OCI-LY7 (cell line): ENCODE measurements at regions not wholly inside any gene's neighbourhood (a gene's known extent, or its start where the extent isn't known, plus 50 kb on each side); places are given as distances from the start of the nearest gene placed in this dataset.

ENCODE experiments used
- EZH2phosphoT487 ChIP-seq: fragments of 200-600 bp; sonication (generic); IDR thresholded peaks from 2 replicates; pipeline ENCODE4 v1.6.1; 2018; ENCODE audit warnings: low read depth, borderline replicate concordance, mild to moderate bottlenecking, mixed run types, antibody characterized with exemption, low read length, moderate library complexity, mixed read lengths
- TF ChIP-seq, protein P1 (sequence below): fragments of 200-600 bp; sonication (generic); conservative IDR thresholded peaks from 2 replicates; pipeline ENCODE4 v1.5.1; 2014; ENCODE audit warnings: mild to moderate bottlenecking, antibody characterized with exemption, low read length, moderate library complexity, mixed read lengths

- TF ChIP-seq, protein P1, sequence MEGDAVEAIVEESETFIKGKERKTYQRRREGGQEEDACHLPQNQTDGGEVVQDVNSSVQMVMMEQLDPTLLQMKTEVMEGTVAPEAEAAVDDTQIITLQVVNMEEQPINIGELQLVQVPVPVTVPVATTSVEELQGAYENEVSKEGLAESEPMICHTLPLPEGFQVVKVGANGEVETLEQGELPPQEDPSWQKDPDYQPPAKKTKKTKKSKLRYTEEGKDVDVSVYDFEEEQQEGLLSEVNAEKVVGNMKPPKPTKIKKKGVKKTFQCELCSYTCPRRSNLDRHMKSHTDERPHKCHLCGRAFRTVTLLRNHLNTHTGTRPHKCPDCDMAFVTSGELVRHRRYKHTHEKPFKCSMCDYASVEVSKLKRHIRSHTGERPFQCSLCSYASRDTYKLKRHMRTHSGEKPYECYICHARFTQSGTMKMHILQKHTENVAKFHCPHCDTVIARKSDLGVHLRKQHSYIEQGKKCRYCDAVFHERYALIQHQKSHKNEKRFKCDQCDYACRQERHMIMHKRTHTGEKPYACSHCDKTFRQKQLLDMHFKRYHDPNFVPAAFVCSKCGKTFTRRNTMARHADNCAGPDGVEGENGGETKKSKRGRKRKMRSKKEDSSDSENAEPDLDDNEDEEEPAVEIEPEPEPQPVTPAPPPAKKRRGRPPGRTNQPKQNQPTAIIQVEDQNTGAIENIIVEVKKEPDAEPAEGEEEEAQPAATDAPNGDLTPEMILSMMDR = no peak
- no peak for TF ChIP-seq EZH2phosphoT487
Measured at GRCh38 chr5:61734966-61735365, 402.9 kb downstream of the ZSWIM6 start.
